SIG-M5 treated with dmso at 0.1 percent for 504 hours (cell line): ENCODE measurements at regions not wholly inside any gene's neighbourhood (a gene's known extent, or its start where the extent isn't known, plus 50 kb on each side); places are given as distances from the start of the nearest gene placed in this dataset.

Experiments used
- DNase-seq: peaks from one replicate; lab custom pipeline; 2025; ENCODE audit not compliant: unreplicated experiment; lab: John Stamatoyannopoulos, UW

DNA sequence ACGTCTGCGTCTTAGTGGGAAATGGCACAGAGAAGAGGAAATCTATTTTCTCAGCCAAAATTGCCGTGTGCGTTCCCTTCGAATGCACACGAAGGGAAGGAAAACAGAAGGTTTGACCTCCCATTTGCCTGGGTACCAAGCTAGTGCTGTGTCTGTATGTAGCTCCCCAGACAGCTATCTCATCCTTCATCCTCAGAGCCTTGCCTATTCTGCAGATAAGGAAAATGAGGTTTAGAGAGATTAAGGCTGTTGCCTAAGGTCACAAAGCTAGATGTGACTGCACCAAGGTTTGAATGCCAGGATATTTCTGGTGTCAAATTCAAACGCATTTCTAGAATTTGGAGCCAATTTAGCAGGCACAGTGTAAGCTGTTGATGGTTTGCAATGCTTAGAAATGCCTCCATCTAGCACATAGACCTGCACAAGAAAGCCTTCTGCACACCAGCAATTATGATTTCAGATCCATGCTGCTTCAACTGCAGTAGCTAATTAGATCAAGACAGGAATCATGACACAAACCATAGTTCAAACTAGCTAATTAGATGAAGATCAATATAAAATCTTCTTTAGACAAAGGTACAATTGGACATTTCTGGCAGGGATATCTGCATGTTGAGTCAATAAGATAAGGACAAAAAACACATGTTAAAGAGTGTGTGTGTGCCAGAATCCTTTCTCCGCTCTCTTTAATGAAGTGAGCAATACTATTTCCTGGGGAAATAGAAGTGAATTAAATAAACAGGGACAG lies 115.1 kb downstream of the CMPK2 start:
- no peak for DNase-seq

DNA sequence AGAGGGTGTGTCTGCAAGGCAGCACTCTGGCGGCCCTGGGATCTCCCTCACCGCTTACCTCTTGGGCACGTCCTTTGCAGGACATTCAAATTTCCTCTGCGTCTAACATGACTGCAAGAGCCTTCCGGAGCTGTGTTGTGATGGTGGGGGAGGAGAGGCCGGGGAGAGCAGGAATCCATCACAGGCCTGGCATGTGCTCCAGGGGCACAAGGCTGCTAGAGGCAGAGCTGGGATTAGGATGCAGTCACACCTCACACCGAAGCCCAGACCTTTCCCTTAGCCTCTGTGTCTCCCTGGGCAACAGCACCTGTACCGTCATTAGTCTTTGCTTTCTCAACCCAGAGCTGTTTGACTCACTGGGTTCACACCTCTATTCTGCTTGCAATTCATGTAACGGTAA lies 111.3 kb downstream of the CMPK2 start:
- DNase-seq = no peak

DNA sequence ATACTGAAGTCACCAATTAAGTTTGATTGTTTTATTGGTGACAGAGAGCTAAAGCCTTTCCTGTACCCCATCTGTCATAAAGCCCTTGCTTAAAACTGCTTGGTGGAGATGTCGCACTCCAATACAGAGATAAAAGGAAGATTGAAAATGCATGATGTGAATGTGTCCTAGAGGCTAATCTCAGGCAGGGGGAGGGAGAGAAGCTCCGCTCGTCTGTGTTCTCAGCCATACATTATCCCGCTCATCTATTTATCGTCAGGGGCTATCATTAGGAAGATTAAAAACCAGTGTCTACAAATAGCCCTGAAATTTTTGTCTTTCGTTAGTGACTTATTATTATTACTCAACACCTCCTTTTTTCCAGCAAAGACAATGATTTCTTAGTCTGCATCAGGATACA lies 110.3 kb downstream of the CMPK2 start:
- DNase-seq = no peak

DNA sequence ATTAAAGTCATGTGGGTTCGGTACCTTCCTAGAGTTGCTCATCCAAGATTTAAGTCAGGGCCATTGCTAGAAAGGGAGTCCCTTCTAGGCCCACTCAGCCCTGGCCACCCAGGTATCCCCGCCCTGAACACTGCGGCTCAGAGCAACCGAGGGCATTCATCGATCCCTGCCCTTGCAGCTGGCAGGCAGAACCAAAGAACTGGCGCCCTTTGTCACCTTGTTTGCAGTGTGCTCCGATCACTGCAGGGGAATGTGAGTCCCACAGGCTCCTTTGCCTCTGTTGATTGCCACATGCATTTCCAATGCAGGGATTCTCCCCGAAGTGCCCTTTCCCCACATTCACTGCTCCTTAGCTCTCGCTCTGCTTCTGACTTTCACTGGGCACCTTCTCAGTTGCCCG lies 108.5 kb downstream of the CMPK2 start:
- no peak for DNase-seq

DNA sequence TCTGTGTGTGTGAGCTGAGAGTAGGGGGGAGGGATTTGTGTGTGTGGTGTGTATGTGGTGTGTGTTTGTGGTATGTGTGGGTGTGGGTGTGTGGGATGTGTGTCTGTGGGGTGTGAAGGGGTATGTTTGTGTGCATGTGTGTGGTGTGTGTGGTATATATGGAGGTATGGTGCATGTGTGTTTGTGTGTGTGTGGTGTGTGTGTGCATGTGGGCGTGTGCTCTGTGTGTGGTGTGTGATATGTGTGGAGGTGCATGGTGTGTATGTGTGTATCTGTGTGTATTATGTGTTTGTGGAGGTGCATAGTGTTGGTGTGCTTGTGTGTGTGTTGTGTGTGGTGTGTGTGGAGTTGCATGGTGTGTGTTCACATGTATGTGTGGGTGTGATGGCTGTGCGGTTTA lies 106.0 kb downstream of the CMPK2 start:
- no peak for DNase-seq

DNA sequence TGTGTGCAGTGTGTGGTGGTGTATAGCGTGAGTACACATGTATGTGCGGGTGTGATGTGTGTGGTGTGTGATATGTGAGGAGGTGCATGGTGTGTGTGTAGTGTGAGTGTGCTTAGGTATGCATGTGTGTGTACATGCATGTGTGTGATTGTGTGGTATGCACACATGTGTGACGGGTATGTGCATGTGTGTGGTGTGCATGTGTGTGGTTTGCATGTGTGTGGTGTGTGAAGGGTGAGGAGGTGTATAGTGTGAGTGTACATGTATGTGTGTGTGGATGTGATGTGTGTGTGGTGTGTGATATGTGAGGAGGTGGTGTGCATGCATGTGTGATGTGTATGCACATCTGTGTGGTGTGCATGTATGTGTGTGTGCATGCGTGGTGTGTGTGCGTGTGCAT lies 105.6 kb downstream of the CMPK2 start:
- DNase-seq = no peak

DNA sequence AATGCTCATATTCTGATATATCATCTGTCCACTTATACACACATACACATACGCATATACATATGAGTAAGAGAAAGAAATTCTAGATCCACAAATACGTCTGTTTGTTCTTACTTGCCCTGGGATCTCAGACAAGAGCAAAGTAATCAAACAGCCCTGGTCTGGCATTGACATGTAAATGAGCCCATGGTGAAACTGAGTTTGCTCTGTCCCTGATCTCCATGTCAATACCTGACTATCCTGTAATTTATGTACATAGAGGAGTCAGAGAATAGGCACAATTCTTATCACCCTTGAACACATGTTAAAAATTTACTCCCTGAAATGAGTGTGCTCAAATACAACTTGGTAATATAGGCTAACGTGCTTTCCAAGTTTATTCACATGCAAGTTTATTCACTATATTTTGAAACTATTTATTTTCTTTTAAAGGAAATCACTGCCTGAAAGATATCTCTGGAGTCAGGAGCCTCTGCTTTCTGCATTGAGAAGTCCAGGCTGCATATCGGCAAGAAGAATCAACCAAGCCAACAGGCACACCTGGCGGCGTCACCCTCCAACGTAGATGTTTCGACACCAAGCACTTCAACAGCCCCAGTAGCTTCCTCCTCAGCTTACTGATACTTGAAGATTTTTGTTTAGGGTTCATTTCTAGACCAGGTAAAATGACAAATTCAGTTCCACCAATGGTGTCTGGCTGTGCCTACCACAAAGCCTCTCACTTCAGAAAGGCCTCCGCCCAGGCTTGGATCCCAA lies 100.6 kb downstream of the CMPK2 start:
- DNase-seq = no peak

DNA sequence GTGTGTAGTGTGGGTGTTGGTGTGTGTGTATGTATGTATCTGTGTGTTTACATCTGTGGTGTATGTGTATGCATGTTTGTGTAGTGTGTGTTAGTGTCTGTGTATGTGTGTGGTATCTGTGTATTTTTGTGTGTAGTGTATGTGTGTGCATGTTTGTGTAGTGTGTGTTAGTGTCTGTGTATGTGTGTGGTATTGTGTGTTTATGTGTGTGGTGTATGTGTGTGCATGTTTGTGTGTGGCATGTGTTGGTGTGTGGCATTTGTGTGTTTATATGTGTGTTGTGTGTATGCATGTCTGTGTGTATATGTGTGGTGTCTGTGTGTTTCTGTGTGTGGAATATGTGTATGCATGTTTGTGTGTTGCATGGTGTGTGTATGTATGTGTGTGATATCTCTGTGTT lies 96.4 kb downstream of the CMPK2 start:
- DNase-seq = no peak

DNA sequence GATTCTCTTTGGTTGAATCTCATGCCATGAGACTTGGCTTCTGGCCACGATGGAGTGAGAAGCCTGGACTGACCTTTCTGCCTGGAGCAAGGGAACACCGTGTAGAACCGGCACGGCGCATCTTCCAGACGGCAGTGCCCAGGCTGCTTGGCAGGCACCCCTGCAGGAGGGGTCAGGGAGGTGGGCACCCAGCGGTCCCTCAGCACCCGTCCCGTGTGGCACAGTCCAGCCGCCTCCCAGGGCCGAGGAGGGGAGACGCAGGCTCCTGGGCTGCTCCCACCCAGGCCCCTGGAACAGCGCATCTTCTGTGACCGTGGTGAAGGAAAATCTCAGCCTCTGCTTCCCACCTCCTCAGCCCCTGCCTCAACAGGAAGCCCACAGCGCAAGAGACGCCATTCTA lies 95.7 kb downstream of the CMPK2 start:
- no peak for DNase-seq

DNA sequence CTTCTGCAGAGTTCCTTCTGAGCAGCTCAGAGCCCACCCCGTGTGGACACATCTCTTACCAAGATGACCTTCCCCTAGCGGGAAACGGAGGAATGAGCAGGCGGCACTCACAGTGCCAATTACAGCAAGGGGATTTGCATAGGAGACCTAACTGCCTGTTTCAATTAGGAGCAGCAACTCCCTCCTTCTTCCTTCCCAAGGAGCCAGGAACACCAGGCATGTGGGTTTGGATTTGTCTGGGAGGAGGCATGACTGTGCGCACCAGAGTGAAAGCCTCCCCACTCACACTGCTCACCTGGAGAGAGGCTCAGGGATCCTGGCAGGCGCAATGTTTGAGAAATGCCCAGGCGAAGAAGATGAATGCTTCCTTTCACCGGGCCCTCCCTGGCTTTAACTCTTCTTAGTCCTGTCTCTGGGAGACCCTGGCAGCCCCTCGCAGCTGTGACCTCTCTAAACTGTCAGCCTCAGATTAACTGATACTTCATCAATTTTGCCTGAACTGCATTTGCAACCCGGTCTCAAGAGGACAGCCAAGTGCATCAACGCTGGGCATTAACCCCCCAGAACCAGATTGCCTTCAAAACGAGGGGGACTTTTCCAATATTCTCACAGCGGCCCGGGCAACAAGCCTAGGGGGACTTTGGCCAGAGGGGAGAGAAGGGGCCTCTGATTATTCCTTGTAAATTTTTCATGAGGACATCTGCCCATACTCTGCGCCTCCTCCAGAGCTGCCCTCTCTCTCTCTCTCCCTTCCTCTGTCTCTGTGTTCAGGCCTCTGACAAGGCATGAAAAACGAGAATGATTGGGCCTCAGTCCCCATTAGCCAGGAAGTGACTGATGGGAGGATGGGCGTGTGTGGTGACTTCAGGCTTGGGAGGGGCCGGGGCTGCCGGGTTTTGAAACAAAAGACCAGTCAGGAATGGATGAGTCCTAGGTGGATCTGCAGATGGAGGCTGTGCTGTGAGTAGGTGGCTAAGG lies 93.8 kb downstream of the CMPK2 start:
- DNase-seq = no peak

DNA sequence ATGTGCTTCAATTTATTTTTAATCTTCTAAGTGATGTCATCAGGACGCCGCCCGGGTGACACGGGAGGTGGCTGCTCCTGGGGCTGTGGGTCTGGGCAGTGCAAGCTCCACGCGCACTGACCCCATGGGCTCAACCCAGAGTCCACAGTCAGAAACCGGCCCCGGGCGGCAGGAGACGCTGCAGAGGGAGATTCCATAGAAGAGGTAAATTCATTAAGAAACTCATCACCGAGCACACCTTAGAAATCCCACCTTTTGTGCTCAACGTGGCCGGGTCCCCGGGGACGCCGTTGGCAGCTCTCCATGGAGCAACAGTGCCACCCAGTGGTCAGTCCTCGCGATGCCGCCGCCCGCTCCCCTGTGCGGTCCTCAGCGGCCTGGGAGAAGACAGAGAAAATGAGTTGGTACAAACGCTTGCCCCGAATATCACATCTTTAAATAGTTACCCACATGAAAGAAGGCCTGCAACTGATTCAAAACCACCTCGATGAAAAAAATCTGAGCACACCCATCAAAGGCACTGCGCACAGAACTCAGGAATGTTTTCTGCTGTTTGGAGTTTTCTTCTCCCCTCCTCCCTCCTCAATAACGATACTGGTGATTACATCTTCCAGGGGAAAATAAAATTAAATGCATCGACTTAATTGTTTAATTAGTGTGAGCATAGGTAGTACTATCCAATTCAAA lies 92.6 kb downstream of the CMPK2 start:
- peak; percentile 4 for DNase-seq

DNA sequence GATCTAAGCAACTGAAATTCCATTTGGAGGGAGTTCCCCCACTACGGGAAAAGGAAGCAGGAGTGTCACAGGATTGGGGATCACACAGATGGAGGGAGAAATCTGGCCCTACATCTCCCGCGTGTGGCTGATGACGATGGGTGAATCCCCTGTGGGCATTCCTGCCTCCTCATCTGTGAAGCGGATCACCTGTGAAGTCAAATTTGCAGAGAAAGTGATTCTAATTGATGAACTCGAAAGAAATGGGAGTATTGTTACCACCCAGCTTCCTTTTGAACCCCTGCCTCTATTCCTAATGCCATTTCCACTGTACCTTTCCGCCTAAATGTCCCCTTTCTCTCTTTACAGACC lies 92.0 kb downstream of the CMPK2 start:
- DNase-seq = no peak

DNA sequence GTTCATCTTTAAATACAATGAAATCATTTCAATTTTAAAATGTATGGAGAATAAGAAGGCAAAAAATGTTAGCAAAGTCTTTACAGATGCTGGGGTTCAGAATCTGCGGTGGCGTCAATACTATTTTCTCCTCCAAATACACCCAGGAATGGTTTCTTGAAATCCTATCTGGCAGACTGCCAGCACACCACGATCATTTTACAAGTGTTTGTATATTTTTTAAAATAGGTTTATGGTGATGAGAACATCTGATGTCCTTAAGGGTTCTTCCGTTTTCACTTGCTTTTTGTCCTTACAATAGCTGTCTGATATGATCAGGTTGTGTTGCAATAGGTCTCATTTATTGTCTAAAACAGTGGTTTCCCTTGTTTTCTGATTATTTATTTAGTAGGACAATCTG lies 89.6 kb downstream of the CMPK2 start:
- no peak for DNase-seq

DNA sequence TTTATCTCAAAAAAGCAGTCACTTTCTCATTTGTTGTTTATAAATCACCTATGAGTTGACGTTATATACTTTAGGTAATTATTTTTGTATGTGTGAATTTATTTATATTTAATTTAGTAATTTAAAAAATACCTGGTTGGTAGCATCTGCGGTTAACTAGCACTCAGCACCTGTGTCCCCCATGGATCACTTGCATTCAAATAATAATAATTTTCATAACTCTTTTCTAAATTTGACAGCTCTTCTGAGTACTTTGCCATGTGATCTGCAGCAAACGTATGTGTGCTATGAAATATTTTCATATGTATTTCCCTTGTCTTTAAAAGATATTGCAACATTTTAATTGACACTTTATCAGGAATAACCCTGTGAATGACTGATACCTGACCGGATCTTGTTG lies 88.1 kb downstream of the CMPK2 start:
- DNase-seq = no peak

DNA sequence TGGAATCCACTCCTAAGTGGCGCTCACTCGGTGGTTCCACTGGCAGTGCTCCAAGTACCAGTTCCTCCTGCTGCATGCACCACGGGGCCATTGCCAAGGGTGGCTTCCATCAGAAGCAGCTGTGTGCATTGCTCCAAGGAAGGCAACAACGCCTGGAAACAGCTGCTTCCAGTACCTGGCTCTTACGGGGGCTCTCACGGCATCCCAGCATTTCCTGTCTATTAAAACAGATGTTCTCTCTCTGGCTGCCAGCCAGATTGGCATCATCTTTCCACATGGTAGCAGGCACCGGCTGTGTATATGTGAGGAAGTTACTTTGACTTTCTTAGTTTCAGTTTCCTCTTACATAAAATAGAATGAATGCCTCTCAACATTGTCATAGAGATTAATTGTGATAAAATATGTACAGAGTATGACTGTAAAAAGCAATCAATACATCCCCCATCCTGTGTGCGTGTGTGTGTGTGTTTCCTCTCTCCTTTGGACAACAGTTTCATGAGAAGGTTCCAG lies 84.9 kb downstream of the CMPK2 start:
- DNase-seq = peak; percentile 12

DNA sequence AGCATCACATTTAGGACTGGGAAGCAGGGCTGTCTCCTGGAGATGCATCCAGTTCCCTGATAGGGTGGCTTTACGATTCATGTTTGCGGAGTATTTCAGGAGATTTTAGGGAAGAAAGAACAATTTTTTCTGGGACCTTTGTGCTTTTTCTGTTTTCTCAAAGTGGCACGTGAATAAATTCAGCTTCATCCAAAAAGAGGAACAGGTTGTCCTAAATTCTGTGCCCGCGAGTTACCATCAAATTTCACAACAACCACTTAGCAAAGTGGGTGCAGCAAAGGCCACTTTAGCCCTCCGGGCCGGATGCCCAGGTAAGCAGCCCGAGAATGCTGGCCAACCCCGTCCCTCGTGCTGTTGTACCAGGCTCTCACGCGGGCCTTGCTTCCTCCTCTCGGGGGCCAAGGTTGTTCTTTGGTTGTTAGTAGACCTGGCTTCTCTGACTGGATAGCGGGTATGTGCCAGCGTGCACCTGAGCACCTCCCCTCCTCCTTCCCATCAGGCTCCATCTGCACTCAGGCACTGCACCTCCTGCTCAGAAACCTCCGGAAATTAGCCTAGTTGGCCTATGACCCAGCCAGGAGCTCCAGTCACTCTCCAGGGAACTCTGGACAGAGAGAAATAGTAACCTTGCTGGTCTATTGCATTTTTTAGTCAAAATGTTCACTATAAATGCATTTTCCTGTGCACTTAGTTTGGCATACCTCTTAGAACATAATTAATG lies 83.0 kb downstream of the CMPK2 start:
- DNase-seq = no peak

DNA sequence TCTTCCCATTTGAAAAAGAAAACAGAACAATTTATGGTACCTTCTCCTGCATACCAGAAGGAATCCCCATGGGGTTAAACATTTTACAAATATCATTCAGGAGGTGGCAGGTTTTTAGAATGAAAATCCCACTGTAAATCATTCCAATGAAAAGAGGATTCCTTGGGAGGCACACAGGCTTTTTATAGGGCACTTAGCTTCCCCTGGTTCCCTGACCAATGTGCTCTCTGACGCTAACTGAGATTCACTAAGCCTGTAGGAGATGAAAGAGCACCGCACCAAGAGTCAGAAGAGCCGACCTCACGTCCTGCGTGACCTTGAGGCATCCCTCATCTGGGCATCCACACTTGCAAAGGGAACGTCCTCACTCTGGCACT lies 82.5 kb downstream of the CMPK2 start:
- DNase-seq = no peak

DNA sequence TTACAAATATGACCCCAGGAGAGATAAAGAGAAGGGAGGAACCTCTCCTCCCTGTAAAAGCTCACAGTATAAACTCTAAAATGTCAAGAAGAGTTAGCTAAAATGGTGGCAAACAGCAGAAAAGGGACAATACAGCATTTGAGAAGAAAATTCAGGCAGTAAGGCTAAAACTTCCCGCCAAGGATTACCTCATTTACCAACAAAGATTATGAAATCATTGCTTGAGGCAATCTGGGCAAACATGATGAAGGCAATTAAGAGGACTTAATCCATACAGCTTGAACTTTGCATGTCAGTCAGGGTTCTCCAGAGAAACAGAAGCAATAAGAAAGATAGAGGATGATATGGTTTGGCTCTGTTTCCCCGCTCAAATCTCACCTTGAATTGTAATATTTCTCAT lies 81.4 kb downstream of the CMPK2 start:
- no peak for DNase-seq

DNA sequence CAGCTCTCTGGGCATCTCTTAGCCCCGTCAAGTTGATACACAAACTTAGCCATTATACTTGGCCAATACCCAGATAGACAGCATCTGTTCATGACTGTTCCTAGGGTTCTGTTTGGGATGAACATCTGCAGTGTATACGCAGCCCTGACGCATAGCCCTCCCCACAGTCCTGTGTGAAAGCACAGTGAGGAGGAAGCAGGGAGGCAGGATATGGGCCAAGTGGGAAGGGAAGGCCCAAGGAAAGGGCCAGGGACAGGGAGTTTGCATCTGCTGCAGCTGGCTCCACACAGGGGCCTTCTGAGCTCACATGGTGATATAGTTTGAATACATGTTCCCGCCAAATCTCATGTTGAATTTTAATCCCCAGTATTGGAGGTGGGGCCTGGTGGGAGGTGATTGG lies 80.2 kb downstream of the CMPK2 start:
- DNase-seq = no peak

DNA sequence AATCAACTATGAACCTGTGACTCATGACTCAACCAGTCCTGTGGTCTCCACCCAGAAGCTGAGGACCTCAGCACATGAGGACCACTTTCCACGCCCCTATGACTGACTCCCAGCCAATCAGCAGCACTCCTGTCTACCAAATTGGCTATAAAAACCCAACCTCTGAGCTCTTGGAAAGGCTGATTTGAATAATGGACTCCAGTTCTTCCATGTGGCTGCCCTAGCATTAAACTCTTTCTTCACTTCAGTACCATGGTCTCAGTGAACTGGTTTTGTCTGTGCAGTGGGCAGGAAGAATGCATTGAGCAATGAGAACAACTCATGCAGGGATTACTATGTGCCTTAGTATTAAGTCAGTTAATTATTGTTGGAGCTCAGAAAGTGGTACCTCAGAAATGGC lies 78.3 kb downstream of the CMPK2 start:
- DNase-seq = no peak
